ENCODE measurements at regions not wholly inside any gene's neighbourhood (a gene's known extent, or its start where the extent isn't known, plus 50 kb on each side); places are given as distances from the start of the nearest gene placed in this dataset.
A peak's percentile ranks its signal among the peaks of the same experiment; 100 is the strongest.

- peak in 1 of 2 experiments; percentile 8; a peak in 1 of 4 replicates for TF ChIP-seq EP300 (IDR thresholded peaks at IDR 0.05; ENCODE audit: borderline replicate concordance in 1 of 2, low read depth in 1 of 2, low read length in 1 of 2)
- no peak for TF ChIP-seq USF1 (IDR thresholded peaks at IDR 0.05; ENCODE audit: borderline replicate concordance, low read depth)
- TF ChIP-seq NFIC (IDR thresholded peaks at IDR 0.05; ENCODE audit: borderline replicate concordance): no peak
- TF ChIP-seq SIN3A (IDR thresholded peaks at IDR 0.05; ENCODE audit: borderline replicate concordance, low read depth, low read length): no peak; the same call in 1 of the 2 replicates
- peak; percentile 84 for TF ChIP-seq MAX (IDR thresholded peaks at IDR 0.05; ENCODE audit: low read depth)
- no peak for TF ChIP-seq FOXM1 (IDR thresholded peaks at IDR 0.05; ENCODE audit: low read depth)
- no peak for TF ChIP-seq MEF2A (IDR thresholded peaks at IDR 0.05; ENCODE audit: borderline replicate concordance, low read depth)
- peak; percentile 12; the same call in 1 of the 2 replicates for TF ChIP-seq TCF12 (IDR thresholded peaks at IDR 0.05)
- TF ChIP-seq JUND (IDR thresholded peaks at IDR 0.05): no peak; the same call in 1 of the 2 replicates
- TF ChIP-seq RFX5 (IDR thresholded peaks at IDR 0.05; ENCODE audit: low read length): no peak
- TF ChIP-seq USF2 (IDR thresholded peaks at IDR 0.05; ENCODE audit: borderline replicate concordance, low read depth, low read length): no peak
- peak; percentile 92 for TF ChIP-seq SMC3 (IDR thresholded peaks at IDR 0.05; ENCODE audit: low read depth, low read length)
- TF ChIP-seq NRF1 (IDR thresholded peaks at IDR 0.05; ENCODE audit: low read depth, low read length): peak; percentile 25; the same call in 1 of the 2 replicates
- no peak for TF ChIP-seq ELF1 (IDR thresholded peaks at IDR 0.05)
- 0 out of 2 replicates have a peak, but pooled peaks have one; percentile 19 for TF ChIP-seq REST (IDR thresholded peaks at IDR 0.05; ENCODE audit: low read depth, low read length)
- no peak for TF ChIP-seq TAF1 (IDR thresholded peaks at IDR 0.05; ENCODE audit: borderline replicate concordance, low read depth, low read length)
- peak; percentile 21 for TF ChIP-seq CHD2 (IDR thresholded peaks at IDR 0.05; ENCODE audit: low read length, partially characterized antibody)
- TF ChIP-seq FOXJ3 (CRISPR knock-in tag; IDR thresholded peaks at IDR 0.05): no peak; the same call in 1 of the 2 replicates
- TF ChIP-seq RCOR1 (IDR thresholded peaks at IDR 0.05; ENCODE audit: low read length): no peak
- TF ChIP-seq IRF3 (IDR thresholded peaks at IDR 0.05; ENCODE audit: low read depth, low read length): no peak
These were observed 163.3 kb downstream of the CD47 start (continued) for GRCh38 chr3:107927361-107928083.

Measured in SK-N-SH (cell line).